Endodermal cell (in vitro differentiated cells): ENCODE measurements at regions not wholly inside any gene's neighbourhood (a gene's known extent, or its start where the extent isn't known, plus 50 kb on each side); places are given as distances from the start of the nearest gene placed in this dataset.

Experiments
- DNase-seq: peaks from one replicate; pipeline ENCODE4 v3.0.0-alpha.2; 2017
- H3K27ac ChIP-seq: 2 replicates; pipeline ENCODE4 v1.5.1; 2013; ENCODE audit warnings: mild to moderate bottlenecking, low read depth, low read length, moderate library complexity
- H3K27me3 ChIP-seq: 2 replicates; pipeline ENCODE4 v1.6.1; 2013; ENCODE audit warnings: mild to moderate bottlenecking, low read length, moderate library complexity; ENCODE audit not compliant: insufficient read depth, control insufficient read depth, poor library complexity, severe bottlenecking
- H3K36me3 ChIP-seq: 2 replicates; pipeline ENCODE4 v1.7.0; 2013; ENCODE audit warnings: mild to moderate bottlenecking, low read length, moderate library complexity; ENCODE audit not compliant: control insufficient read depth, insufficient read depth
- H3K4me1 ChIP-seq: one replicate; pipeline ENCODE4 v1.7.0; 2013; ENCODE audit warnings: low read length; ENCODE audit not compliant: control insufficient read depth, insufficient read depth
- H3K4me3 ChIP-seq: 2 replicates; pipeline ENCODE4 v1.5.1; 2013; ENCODE audit warnings: mild to moderate bottlenecking, low read length, moderate library complexity
- H3K9ac ChIP-seq: 2 replicates; pipeline ENCODE4 v1.6.1; 2013; ENCODE audit warnings: mild to moderate bottlenecking, low read length, moderate library complexity; ENCODE audit not compliant: poor library complexity, severe bottlenecking; ENCODE audit errors: extremely low read depth
- H3K9me3 ChIP-seq: 2 replicates; pipeline ENCODE4 v1.6.1; 2013; ENCODE audit warnings: mild to moderate bottlenecking, low read length, moderate library complexity; ENCODE audit not compliant: control insufficient read depth
- H3K27ac Mint-ChIP-seq: 2 replicates; pipeline ENCODE4 v1.8.0; 2020; ENCODE audit warnings: mixed read lengths
- H3K27me3 Mint-ChIP-seq: 2 replicates; pipeline ENCODE4 v1.8.0; 2021; ENCODE audit warnings: mild to moderate bottlenecking, mixed read lengths; ENCODE audit not compliant: insufficient read depth
- H3K36me3 Mint-ChIP-seq: 2 replicates; pipeline ENCODE4 v1.8.0; 2020; ENCODE audit warnings: low read depth, mixed read lengths
- H3K4me1 Mint-ChIP-seq: 2 replicates; pipeline ENCODE4 v1.8.0; 2020; ENCODE audit warnings: mixed read lengths
- H3K4me3 Mint-ChIP-seq: 2 replicates; pipeline ENCODE4 v1.8.0; 2020; ENCODE audit warnings: mild to moderate bottlenecking, moderate library complexity, mixed read lengths
- H3K9me3 Mint-ChIP-seq: 2 replicates; pipeline ENCODE4 v1.8.0; 2020; ENCODE audit warnings: mild to moderate bottlenecking, mixed read lengths
- CTCF ChIP-seq: fragments of 200-600 bp; sonication (generic); conservative IDR thresholded peaks from 2 replicates; pipeline ENCODE4 v1.5.0; 2021; ENCODE audit warnings: antibody characterized with exemption, mild to moderate bottlenecking
- WGBS, 2 experiments: methylation state at CpG; one replicate each; pipeline versions ENCODE4 v1.1.5 to v1.1.7; 2013; ENCODE audit warnings: missing lambda C conversion rate in 2 of 2, mixed read lengths in 1 of 2; ENCODE audit not compliant: insufficient coverage in 1 of 2, insufficient read length in 1 of 2; 5-methylcytosine and 5-hydroxymethylcytosine counted together

GRCh38 chr4:36494016-36494415 is 212.6 kb downstream of the DTHD1 start:
- Histone ChIP-seq H3K27me3 (no peaks in the 10 kb centered on the region), H3K9ac (no peak overlapping the region), H3K36me3 (no peaks in the 10 kb centered on the region), H3K27ac (no peak overlapping the region), H3K4me1 (no peaks in the 10 kb centered on the region), H3K9me3 (no peaks in the 10 kb centered on the region), H3K4me3 (no peak overlapping the region)
- Mint-ChIP-seq H3K27me3 (no peaks in the 10 kb centered on the region), H3K9me3 (no peaks in the 10 kb centered on the region), H3K36me3 (no peaks in the 10 kb centered on the region), H3K4me1 (peaks cover 7% of the 10 kb centered on the region), H3K27ac (no peak overlapping the region), H3K4me3 (no peak overlapping the region)
- TF ChIP-seq CTCF, result no peak
- 100% methylated on average over 1 of the region's 2 CpGs; no CpG with 5 or more reads in 1 of the 2 experiments for WGBS, 2 experiments
- DNase-seq, result no peak

GRCh38 chr4:36494747-36495146 is 213.3 kb downstream of the DTHD1 start:
- H3K27ac ChIP-seq, result no peak overlapping the region
- Mint-ChIP-seq H3K27me3 (no peaks in the 10 kb centered on the region), H3K4me1 (peaks cover 5% of the 10 kb centered on the region), H3K27ac (no peak overlapping the region), H3K9me3 (no peaks in the 10 kb centered on the region), H3K4me3 (no peak overlapping the region), H3K36me3 (no peaks in the 10 kb centered on the region)
- no peaks in the 10 kb centered on the region for H3K4me1 ChIP-seq
- H3K4me3 ChIP-seq, result no peak overlapping the region
- no peaks in the 10 kb centered on the region for H3K27me3 ChIP-seq
- no peak overlapping the region for H3K9ac ChIP-seq
- H3K36me3 ChIP-seq, result no peaks in the 10 kb centered on the region
- no peaks in the 10 kb centered on the region for H3K9me3 ChIP-seq
- no peak for DNase-seq
- no peak for TF ChIP-seq CTCF
- 88% methylated on average over 1 to 2 of the region's 2 CpGs for WGBS, 2 experiments

GRCh38 chr4:36502350-36502749 is 220.9 kb downstream of the DTHD1 start:
- Histone ChIP-seq H3K36me3 (no peaks in the 10 kb centered on the region), H3K9me3 (no peaks in the 10 kb centered on the region), H3K4me1 (no peaks in the 10 kb centered on the region), H3K27me3 (no peaks in the 10 kb centered on the region), H3K9ac (no peak overlapping the region), H3K4me3 (no peak overlapping the region), H3K27ac (no peak overlapping the region)
- TF ChIP-seq CTCF, result no peak
- Mint-ChIP-seq H3K4me1 (no peaks in the 10 kb centered on the region), H3K4me3 (no peak overlapping the region), H3K36me3 (no peaks in the 10 kb centered on the region), H3K9me3 (no peaks in the 10 kb centered on the region), H3K27ac (no peak overlapping the region), H3K27me3 (no peaks in the 10 kb centered on the region)
- no peak for DNase-seq
